ENCODE measurements at regions not wholly inside any gene's neighbourhood (a gene's known extent, or its start where the extent isn't known, plus 50 kb on each side); places are given as distances from the start of the nearest gene placed in this dataset.

GRCh38 chr2:211033765-211034164 lies 477.4 kb downstream of the CPS1 start:
- TF ChIP-seq, protein P1, sequence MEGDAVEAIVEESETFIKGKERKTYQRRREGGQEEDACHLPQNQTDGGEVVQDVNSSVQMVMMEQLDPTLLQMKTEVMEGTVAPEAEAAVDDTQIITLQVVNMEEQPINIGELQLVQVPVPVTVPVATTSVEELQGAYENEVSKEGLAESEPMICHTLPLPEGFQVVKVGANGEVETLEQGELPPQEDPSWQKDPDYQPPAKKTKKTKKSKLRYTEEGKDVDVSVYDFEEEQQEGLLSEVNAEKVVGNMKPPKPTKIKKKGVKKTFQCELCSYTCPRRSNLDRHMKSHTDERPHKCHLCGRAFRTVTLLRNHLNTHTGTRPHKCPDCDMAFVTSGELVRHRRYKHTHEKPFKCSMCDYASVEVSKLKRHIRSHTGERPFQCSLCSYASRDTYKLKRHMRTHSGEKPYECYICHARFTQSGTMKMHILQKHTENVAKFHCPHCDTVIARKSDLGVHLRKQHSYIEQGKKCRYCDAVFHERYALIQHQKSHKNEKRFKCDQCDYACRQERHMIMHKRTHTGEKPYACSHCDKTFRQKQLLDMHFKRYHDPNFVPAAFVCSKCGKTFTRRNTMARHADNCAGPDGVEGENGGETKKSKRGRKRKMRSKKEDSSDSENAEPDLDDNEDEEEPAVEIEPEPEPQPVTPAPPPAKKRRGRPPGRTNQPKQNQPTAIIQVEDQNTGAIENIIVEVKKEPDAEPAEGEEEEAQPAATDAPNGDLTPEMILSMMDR (IDR thresholded peaks at IDR 0.05) = no peak
- TF ChIP-seq POLR2A (IDR thresholded peaks at IDR 0.05) (no peak), POLR2AphosphoS5 (IDR thresholded peaks at IDR 0.05) (no peak), EP300 (IDR thresholded peaks at IDR 0.05) (no peak)
